Neuron (in vitro differentiated cells): ENCODE measurements at regions not wholly inside any gene's neighbourhood (a gene's known extent, or its start where the extent isn't known, plus 50 kb on each side); places are given as distances from the start of the nearest gene placed in this dataset.

Experiments used
- H2AFZ ChIP-seq: one replicate; pipeline ENCODE4 v1.6.1; 2013; ENCODE audit warnings: low read depth, mild to moderate bottlenecking, inconsistent platforms, low read length, moderate library complexity
- H3K27me3 ChIP-seq: one replicate; pipeline ENCODE4 v1.6.1; 2013; ENCODE audit warnings: low read length; ENCODE audit not compliant: insufficient read depth
- H3K36me3 ChIP-seq: one replicate; pipeline ENCODE4 v1.6.1; 2013; ENCODE audit warnings: low read length; ENCODE audit not compliant: insufficient read depth
- H3K4me1 ChIP-seq: one replicate; pipeline ENCODE4 v1.6.1; 2013; ENCODE audit warnings: low read length; ENCODE audit not compliant: insufficient read depth
- H3K4me3 ChIP-seq: 2 replicates; pipeline ENCODE4 v1.5.1; 2013; ENCODE audit warnings: mild to moderate bottlenecking, low read length, moderate library complexity
- H3K9me3 ChIP-seq: one replicate; pipeline ENCODE4 v1.6.1; 2013; ENCODE audit warnings: low read length

GRCh38 chr5:68432682-68433081 is 217.1 kb downstream of the PIK3R1 start:
- Histone ChIP-seq H2AFZ (no peak overlapping the region), H3K27me3 (no peaks in the 10 kb centered on the region), H3K4me3 (no peak overlapping the region), H3K36me3 (no peaks in the 10 kb centered on the region), H3K4me1 (peaks cover 4% of the 10 kb centered on the region), H3K9me3 (no peaks in the 10 kb centered on the region)

- Histone ChIP-seq H3K27me3 (no peaks in the 10 kb centered on the region), H3K36me3 (no peaks in the 10 kb centered on the region), H3K4me3 (no peak overlapping the region), H3K4me1 (peaks cover 4% of the 10 kb centered on the region), H2AFZ (no peak overlapping the region), H3K9me3 (no peaks in the 10 kb centered on the region)
Observed at GRCh38 chr5:68433526-68433922, 218.0 kb downstream of the PIK3R1 start.

GRCh38 chr5:68433923-68434879 is 218.6 kb downstream of the PIK3R1 start:
- Histone ChIP-seq H3K9me3 (no peaks in the 10 kb centered on the region), H3K27me3 (no peaks in the 10 kb centered on the region), H3K4me3 (no peak overlapping the region), H2AFZ (no peak overlapping the region), H3K4me1 (peaks cover 4% of the 10 kb centered on the region), H3K36me3 (no peaks in the 10 kb centered on the region)

GRCh38 chr5:68435611-68436010 is 220.1 kb downstream of the PIK3R1 start:
- Histone ChIP-seq H3K9me3 (no peaks in the 10 kb centered on the region), H3K36me3 (no peaks in the 10 kb centered on the region), H2AFZ (no peak overlapping the region), H3K4me3 (no peak overlapping the region), H3K4me1 (peaks cover 4% of the 10 kb centered on the region), H3K27me3 (no peaks in the 10 kb centered on the region)

- H3K9me3 ChIP-seq, result no peaks in the 10 kb centered on the region
- no peaks in the 10 kb centered on the region for H3K36me3 ChIP-seq
- H2AFZ ChIP-seq, result no peak overlapping the region
- no peaks in the 10 kb centered on the region for H3K27me3 ChIP-seq
- no peak overlapping the region for H3K4me3 ChIP-seq
- peaks cover 4% of the 10 kb centered on the region for H3K4me1 ChIP-seq
Observed at GRCh38 chr5:68436686-68437520, 221.3 kb downstream of the PIK3R1 start.

- H3K9me3 ChIP-seq, result no peaks in the 10 kb centered on the region
- no peaks in the 10 kb centered on the region for H3K27me3 ChIP-seq
- H3K4me1 ChIP-seq, result peaks cover 3% of the 10 kb centered on the region
- no peak overlapping the region for H3K4me3 ChIP-seq
- no peak overlapping the region for H2AFZ ChIP-seq
- H3K36me3 ChIP-seq, result no peaks in the 10 kb centered on the region
Observed at GRCh38 chr5:68438876-68439275, 223.3 kb downstream of the PIK3R1 start.

- H3K9me3 ChIP-seq, result no peaks in the 10 kb centered on the region
- no peaks in the 10 kb centered on the region for H3K4me1 ChIP-seq
- no peak overlapping the region for H3K4me3 ChIP-seq
- H3K36me3 ChIP-seq, result no peaks in the 10 kb centered on the region
- H3K27me3 ChIP-seq, result no peaks in the 10 kb centered on the region
- no peak overlapping the region for H2AFZ ChIP-seq
Observed at GRCh38 chr5:68440245-68440644, 224.7 kb downstream of the PIK3R1 start.

- Histone ChIP-seq H3K9me3 (no peaks in the 10 kb centered on the region), H2AFZ (no peak overlapping the region), H3K4me3 (no peak overlapping the region), H3K27me3 (no peaks in the 10 kb centered on the region), H3K4me1 (no peaks in the 10 kb centered on the region), H3K36me3 (no peaks in the 10 kb centered on the region)
Observed at GRCh38 chr5:68440651-68441050, 225.1 kb downstream of the PIK3R1 start.

- H3K4me1 ChIP-seq, result no peaks in the 10 kb centered on the region
- no peak overlapping the region for H3K4me3 ChIP-seq
- no peaks in the 10 kb centered on the region for H3K9me3 ChIP-seq
- no peaks in the 10 kb centered on the region for H3K36me3 ChIP-seq
- H3K27me3 ChIP-seq, result no peaks in the 10 kb centered on the region
- no peak overlapping the region for H2AFZ ChIP-seq
Observed at GRCh38 chr5:68441309-68442073, 225.9 kb downstream of the PIK3R1 start.

- Histone ChIP-seq H3K9me3 (no peaks in the 10 kb centered on the region), H3K36me3 (no peaks in the 10 kb centered on the region), H3K4me1 (no peaks in the 10 kb centered on the region), H2AFZ (no peak overlapping the region), H3K27me3 (no peaks in the 10 kb centered on the region), H3K4me3 (no peak overlapping the region)
Observed at GRCh38 chr5:68443091-68443490, 227.5 kb downstream of the PIK3R1 start.

- Histone ChIP-seq H3K4me3 (no peak overlapping the region), H3K4me1 (no peaks in the 10 kb centered on the region), H3K9me3 (no peaks in the 10 kb centered on the region), H3K27me3 (no peaks in the 10 kb centered on the region), H3K36me3 (no peaks in the 10 kb centered on the region), H2AFZ (no peak overlapping the region)
Observed at GRCh38 chr5:68444048-68444447, 228.5 kb downstream of the PIK3R1 start.

- Histone ChIP-seq H3K9me3 (no peaks in the 10 kb centered on the region), H3K4me1 (no peaks in the 10 kb centered on the region), H3K4me3 (no peak overlapping the region), H3K27me3 (no peaks in the 10 kb centered on the region), H3K36me3 (no peaks in the 10 kb centered on the region), H2AFZ (no peak overlapping the region)
Observed at GRCh38 chr5:68444833-68445232, 229.3 kb downstream of the PIK3R1 start.
